Adrenal gland (tissue), 9 donors: ENCODE measurements at regions not wholly inside any gene's neighbourhood (a gene's known extent, or its start where the extent isn't known, plus 50 kb on each side); places are given as distances from the start of the nearest gene placed in this dataset.

ENCODE experiments used
- DNase-seq, 7 donors: peaks; one replicate each; pipeline ENCODE4 v3.0.0-alpha.2; 2019 to 2020
- H3K27ac ChIP-seq, 5 donors: fragments of 200-600 bp; sonication (generic) in 4 of 5; 1 replicate in 3 of 5; 2 replicates in 2 of 5; pipeline versions ENCODE4 v1.5.1 to v1.8.0; 2016 to 2020; ENCODE audit warnings: mild to moderate bottlenecking in 1 of 5
- H3K27me3 ChIP-seq: fragments of 200-600 bp; 2 replicates; pipeline ENCODE4 v1.8.0; 2021
- H3K36me3 ChIP-seq, 2 donors: fragments of 200-600 bp; replicated peaks in 1 of 2; 1 replicate in 1 of 2; 2 replicates in 1 of 2; pipeline versions ENCODE4 v1.5.1 to v1.8.0; 2018 to 2022
- H3K4me1 ChIP-seq, 2 donors: fragments of 200-600 bp; replicated peaks in 1 of 2; 1 replicate in 1 of 2; 2 replicates in 1 of 2; pipeline versions ENCODE4 v1.5.1 to v1.8.0; 2018 to 2021
- H3K4me3 ChIP-seq, 4 donors: fragments of 200-600 bp; sonication (generic) in 3 of 4; one replicate each; pipeline ENCODE4 v1.5.1; 2016 to 2018
- H3K9me3 ChIP-seq, 3 donors: fragments of 200-600 bp; sonication (generic) in 1 of 3; replicated peaks in 1 of 3; 1 replicate in 2 of 3; 2 replicates in 1 of 3; pipeline versions ENCODE4 v1.5.1 to v1.8.0; 2016 to 2021
- POLR2A ChIP-seq, 2 donors: fragments of 450-650 bp; IDR thresholded peaks; one replicate each; pipeline ENCODE4 v1.6.1; 2017; ENCODE audit warnings: antibody characterized with exemption in 2 of 2, mild to moderate bottlenecking in 2 of 2, moderate library complexity in 1 of 2
- WGBS, 4 donors: extraction: QIAGEN DNeasy Blood & Tissue Kit in 2 of 4; methylation state at CpG; one replicate each; pipeline versions ENCODE4 v1.1.5 to v1.1.7; 2013 to 2017; 5-methylcytosine and 5-hydroxymethylcytosine counted together
- intact Hi-C, 2 donors: fragments of 100-400 bp; cut with DNase I; formaldehyde crosslinking; loops; one replicate each; pipeline versions ENCODE4 v1.14.1 to v1.15.0; 2022 to 2023
- TF ChIP-seq, protein P1 (sequence below), 6 experiments: fragments of 450-650 bp in 4 of 6; fragments of 200-600 bp in 2 of 6; sonication (generic) in 1 of 6; IDR thresholded peaks; 1 replicate in 5 of 6; 2 replicates in 1 of 6; pipeline versions ENCODE4 v1.5.1 to v1.8.0; 2016 to 2021; ENCODE audit warnings: antibody characterized with exemption in 6 of 6, mild to moderate bottlenecking in 2 of 6, moderate library complexity in 1 of 6
- donor health status: healthy with polysubstance abuse.
- donor health status: Bipolar disorder and iron deficiency.
- donor health status: DM: yes; HTN: yes; CAD: no.
- donor health status: DM: no; HTN: no; CAD: no.
- donor health status: DM: no; HTN: no; CAD: no.

DNA sequence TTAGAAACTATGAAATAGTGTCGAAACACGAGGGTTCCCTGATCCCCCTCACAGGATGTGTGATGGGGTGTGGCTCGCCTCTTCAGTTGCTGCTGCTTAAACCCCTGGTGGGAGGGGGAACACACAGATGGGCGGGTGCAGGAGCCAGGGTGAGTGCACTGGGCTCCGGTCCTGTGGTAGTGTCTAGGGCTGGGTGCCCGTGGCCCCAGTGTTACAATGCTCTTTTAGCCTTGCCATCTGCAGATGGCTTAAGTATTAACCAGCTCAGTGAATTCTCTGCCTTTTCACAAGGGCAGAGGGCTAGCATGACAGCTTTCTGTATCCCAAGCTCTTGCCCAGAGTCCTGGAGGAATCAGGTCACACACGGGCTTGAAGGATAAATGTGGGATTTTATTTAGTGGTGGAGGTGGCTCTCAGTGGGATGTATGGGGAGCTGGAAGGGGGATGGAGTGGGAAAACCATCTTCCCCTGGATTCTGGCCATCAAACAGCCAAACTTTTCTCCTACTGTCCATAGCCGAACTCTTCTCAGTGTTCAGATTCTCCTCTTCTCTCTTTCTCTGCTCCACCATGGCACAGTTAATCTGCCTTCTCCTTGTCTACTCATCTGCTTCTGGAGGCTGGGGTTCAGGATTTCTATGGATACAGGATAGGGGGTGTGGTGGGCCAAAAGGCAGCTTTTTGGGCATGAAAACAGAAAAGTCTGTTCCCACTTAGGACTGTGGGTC, 659.0 kb downstream of the EPM2A start:
- intact Hi-C loops: no loop called here
- WGBS, 4 donors: 78 to 90% (median 86%) methylated on average over 6 to 8 of the region's 8 CpGs
- Histone ChIP-seq H3K4me1 (no peaks in the 10 kb centered on the region), H3K27me3 (no peaks in the 10 kb centered on the region), H3K4me3 (no peak overlapping the region), H3K36me3 (no peaks in the 10 kb centered on the region), H3K27ac (no peak overlapping the region), H3K9me3 (no peaks in the 10 kb centered on the region)
- no peak for DNase-seq
- TF ChIP-seq, protein P1, sequence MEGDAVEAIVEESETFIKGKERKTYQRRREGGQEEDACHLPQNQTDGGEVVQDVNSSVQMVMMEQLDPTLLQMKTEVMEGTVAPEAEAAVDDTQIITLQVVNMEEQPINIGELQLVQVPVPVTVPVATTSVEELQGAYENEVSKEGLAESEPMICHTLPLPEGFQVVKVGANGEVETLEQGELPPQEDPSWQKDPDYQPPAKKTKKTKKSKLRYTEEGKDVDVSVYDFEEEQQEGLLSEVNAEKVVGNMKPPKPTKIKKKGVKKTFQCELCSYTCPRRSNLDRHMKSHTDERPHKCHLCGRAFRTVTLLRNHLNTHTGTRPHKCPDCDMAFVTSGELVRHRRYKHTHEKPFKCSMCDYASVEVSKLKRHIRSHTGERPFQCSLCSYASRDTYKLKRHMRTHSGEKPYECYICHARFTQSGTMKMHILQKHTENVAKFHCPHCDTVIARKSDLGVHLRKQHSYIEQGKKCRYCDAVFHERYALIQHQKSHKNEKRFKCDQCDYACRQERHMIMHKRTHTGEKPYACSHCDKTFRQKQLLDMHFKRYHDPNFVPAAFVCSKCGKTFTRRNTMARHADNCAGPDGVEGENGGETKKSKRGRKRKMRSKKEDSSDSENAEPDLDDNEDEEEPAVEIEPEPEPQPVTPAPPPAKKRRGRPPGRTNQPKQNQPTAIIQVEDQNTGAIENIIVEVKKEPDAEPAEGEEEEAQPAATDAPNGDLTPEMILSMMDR (IDR thresholded peaks at IDR 0.05): no peak
- no peak for TF ChIP-seq POLR2A (IDR thresholded peaks at IDR 0.05)

GRCh38 chr6:145077382-145077781, 657.9 kb downstream of the EPM2A start:
- no peak for TF ChIP-seq POLR2A (IDR thresholded peaks at IDR 0.05)
- TF ChIP-seq, protein P1 (IDR thresholded peaks at IDR 0.05): no peak
- 74 to 84% (median 79%) methylated on average over 1 of the region's 1 CpG for WGBS, 4 donors

DNA sequence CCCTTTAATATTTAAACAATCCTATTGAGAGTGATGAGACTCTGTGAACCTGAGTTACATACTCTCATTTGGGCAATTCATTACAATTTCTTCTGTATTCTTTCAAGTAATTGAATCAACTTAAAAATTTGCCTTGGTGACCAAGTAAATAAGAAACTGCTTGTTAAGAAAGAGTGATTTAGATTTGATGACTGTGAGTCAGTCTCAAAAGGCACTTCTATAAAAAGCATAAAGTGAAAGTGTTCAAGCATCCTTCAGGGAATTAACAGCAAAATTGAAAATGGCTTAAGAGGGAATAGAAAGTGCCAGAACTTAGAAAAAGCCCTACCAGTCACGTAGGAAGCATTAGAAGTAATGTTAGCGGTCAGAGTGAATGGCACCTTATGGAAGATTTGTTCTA, 654.7 kb downstream of the EPM2A start:
- no peaks in the 10 kb centered on the region for H3K27me3 ChIP-seq
- TF ChIP-seq, protein P1 (IDR thresholded peaks at IDR 0.05): no peak
- TF ChIP-seq POLR2A (IDR thresholded peaks at IDR 0.05): no peak
- no peaks in the 10 kb centered on the region for H3K36me3 ChIP-seq
- no peak overlapping the region for H3K4me3 ChIP-seq
- no peaks in the 10 kb centered on the region for H3K9me3 ChIP-seq
- WGBS, 4 donors: 73 to 86% (median 83%) methylated on average over 2 of the region's 2 CpGs
- H3K27ac ChIP-seq: no peak overlapping the region
- no peak for DNase-seq
- no peaks in the 10 kb centered on the region for H3K4me1 ChIP-seq
- intact Hi-C loops: no loop called here

More at GRCh38 chr6:145077382-145077781, 657.9 kb downstream of the EPM2A start:
- Histone ChIP-seq H3K4me3 (no peak overlapping the region), H3K27ac (no peak overlapping the region), H3K9me3 (no peaks in the 10 kb centered on the region), H3K4me1 (no peaks in the 10 kb centered on the region), H3K27me3 (no peaks in the 10 kb centered on the region), H3K36me3 (no peaks in the 10 kb centered on the region)
- intact Hi-C loops: no loop called here
- no peak for DNase-seq

DNA sequence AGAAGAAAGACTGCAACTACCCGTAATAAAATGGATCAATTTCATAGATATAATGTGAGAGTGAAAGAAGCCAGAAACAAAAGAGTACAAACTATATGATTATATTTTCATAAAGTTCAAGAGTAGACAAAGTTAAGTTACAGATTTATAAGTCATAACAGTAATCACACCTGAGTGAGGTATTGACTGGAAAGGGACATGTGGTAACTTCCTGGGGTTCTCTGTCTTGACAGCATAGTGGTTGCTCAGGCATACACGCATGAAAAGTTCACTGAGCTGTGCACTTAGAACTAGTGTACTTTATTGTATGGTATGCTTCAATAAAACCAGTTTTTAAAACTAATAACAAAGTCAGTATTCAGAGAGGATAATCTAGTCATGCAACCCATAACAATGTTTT, 653.6 kb downstream of the EPM2A start:
- 91 to 93% (median 92%) methylated on average over 2 of the region's 2 CpGs for WGBS, 4 donors
- Histone ChIP-seq H3K4me3 (no peak overlapping the region), H3K9me3 (no peaks in the 10 kb centered on the region), H3K36me3 (no peaks in the 10 kb centered on the region), H3K4me1 (no peaks in the 10 kb centered on the region), H3K27me3 (no peaks in the 10 kb centered on the region), H3K27ac (no peak overlapping the region)
- no peak for DNase-seq
- TF ChIP-seq, protein P1 (IDR thresholded peaks at IDR 0.05): no peak
- TF ChIP-seq POLR2A (IDR thresholded peaks at IDR 0.05): no peak
- intact Hi-C loops: no loop called here
